SH-SY5Y (cell line): ENCODE measurements at regions not wholly inside any gene's neighbourhood (a gene's known extent, or its start where the extent isn't known, plus 50 kb on each side); places are given as distances from the start of the nearest gene placed in this dataset.

ENCODE experiments used
- GATA2 ChIP-seq: IDR thresholded peaks from 2 replicates; pipeline ENCODE4 v1.6.1; 2011; ENCODE audit warnings: mild to moderate bottlenecking, low read depth, low read length
- GATA3 ChIP-seq: IDR thresholded peaks from 2 replicates; pipeline ENCODE4 v1.6.1; 2011; ENCODE audit warnings: low read depth, mild to moderate bottlenecking, low read length, moderate library complexity

GRCh38 chr21:27493542-27493941 lies 526.7 kb upstream of the ADAMTS5 start:
- no peak for TF ChIP-seq GATA3
- TF ChIP-seq GATA2: no peak
